Hepatocyte (in vitro differentiated cells): ENCODE measurements at regions not wholly inside any gene's neighbourhood (a gene's known extent, or its start where the extent isn't known, plus 50 kb on each side); places are given as distances from the start of the nearest gene placed in this dataset.

Experiments used
- DNase-seq: peaks from one replicate; pipeline ENCODE4 v3.0.0-alpha.2; 2016; ENCODE audit warnings: low spot score
- H2AFZ ChIP-seq: fragments of 200-600 bp; sonication (generic); 2 replicates; pipeline ENCODE4 v1.6.0; 2016; ENCODE audit warnings: antibody characterized with exemption, mild to moderate bottlenecking
- H3K27ac ChIP-seq: fragments of 200-600 bp; sonication (generic); 2 replicates; pipeline ENCODE4 v1.5.1; 2016; ENCODE audit warnings: mild to moderate bottlenecking
- H3K27me3 ChIP-seq: fragments of 200-600 bp; sonication (generic); 2 replicates; pipeline ENCODE4 v1.6.1; 2016
- H3K36me3 ChIP-seq: fragments of 200-600 bp; sonication (generic); replicated peaks from 2 replicates; pipeline ENCODE4 v1.5.1; 2016; ENCODE audit warnings: low read depth; ENCODE audit not compliant: insufficient read depth
- H3K4me1 ChIP-seq: fragments of 200-600 bp; sonication (generic); 2 replicates; pipeline ENCODE4 v1.5.1; 2016; ENCODE audit warnings: mild to moderate bottlenecking, moderate library complexity; ENCODE audit not compliant: insufficient read depth
- H3K4me2 ChIP-seq: fragments of 200-600 bp; sonication (generic); 2 replicates; pipeline ENCODE4 v1.6.0; 2016
- H3K4me3 ChIP-seq: fragments of 200-600 bp; sonication (generic); 2 replicates; pipeline ENCODE4 v1.5.1; 2016; ENCODE audit warnings: mild to moderate bottlenecking
- H3K79me2 ChIP-seq: fragments of 200-600 bp; sonication (generic); 2 replicates; pipeline ENCODE4 v1.6.0; 2017; ENCODE audit warnings: mild to moderate bottlenecking
- H3K9me2 ChIP-seq: fragments of 200-600 bp; sonication (generic); replicated peaks from 2 replicates; pipeline ENCODE4 v1.6.0; 2017; ENCODE audit warnings: mild to moderate bottlenecking; ENCODE audit not compliant: insufficient read depth
- H3K9me3 ChIP-seq: fragments of 200-600 bp; sonication (generic); 2 replicates; pipeline ENCODE4 v1.5.1; 2016; ENCODE audit warnings: low read depth, mild to moderate bottlenecking
- H4K20me1 ChIP-seq: fragments of 200-600 bp; sonication (generic); 2 replicates; pipeline ENCODE4 v1.6.0; 2016; ENCODE audit warnings: mild to moderate bottlenecking; ENCODE audit not compliant: insufficient read depth, poor library complexity, severe bottlenecking
- CTCF ChIP-seq: fragments of 200-600 bp; sonication (generic); IDR thresholded peaks from 2 replicates; pipeline ENCODE4 v1.5.1; 2016; ENCODE audit warnings: antibody characterized with exemption, mild to moderate bottlenecking; ENCODE audit not compliant: poor library complexity
- EZH2 ChIP-seq: fragments of 200-600 bp; sonication (generic); IDR thresholded peaks from 2 replicates; pipeline ENCODE4 v1.6.1; 2016; ENCODE audit warnings: antibody characterized with exemption, mild to moderate bottlenecking, borderline replicate concordance
- EZH2phosphoT487 ChIP-seq: fragments of 200-600 bp; sonication (generic); IDR thresholded peaks from one replicate; pipeline ENCODE4 v1.6.1; 2018; ENCODE audit warnings: antibody characterized with exemption, mild to moderate bottlenecking, low read depth, moderate library complexity; ENCODE audit not compliant: unreplicated experiment, severe bottlenecking
- WGBS: methylation state at CpG from one replicate; pipeline ENCODE4 v1.1.6; 2016; ENCODE audit warnings: low lambda C conversion rate; ENCODE audit errors: missing lambda C conversion rate; 5-methylcytosine and 5-hydroxymethylcytosine counted together

GRCh38 chr4:20356565-20356964 lies 104.9 kb downstream of the SLIT2 start:
- no peak overlapping the region for H3K4me3 ChIP-seq
- H3K27ac ChIP-seq, result no peak overlapping the region
- H3K4me2 ChIP-seq, result no peak overlapping the region
- no peaks in the 10 kb centered on the region for H3K9me3 ChIP-seq
- no peaks in the 10 kb centered on the region for H3K9me2 ChIP-seq
- H2AFZ ChIP-seq, result no peak overlapping the region
- no peak for DNase-seq
- WGBS, result 66% methylated on average over 3 of the region's 3 CpGs
- TF ChIP-seq EZH2, result no peak
- TF ChIP-seq CTCF, result no peak
- TF ChIP-seq EZH2phosphoT487, result no peak
- no peaks in the 10 kb centered on the region for H3K36me3 ChIP-seq
- no peaks in the 10 kb centered on the region for H4K20me1 ChIP-seq
- no peaks in the 10 kb centered on the region for H3K27me3 ChIP-seq
- no peaks in the 10 kb centered on the region for H3K79me2 ChIP-seq
- H3K4me1 ChIP-seq, result no peaks in the 10 kb centered on the region

GRCh38 chr4:20358110-20358509 lies 106.4 kb downstream of the SLIT2 start:
- no peak for DNase-seq
- WGBS, result 97% methylated on average over 8 of the region's 8 CpGs
- H3K27ac ChIP-seq, result no peak overlapping the region
- H3K9me2 ChIP-seq, result no peaks in the 10 kb centered on the region
- H4K20me1 ChIP-seq, result no peaks in the 10 kb centered on the region
- H3K4me2 ChIP-seq, result no peak overlapping the region
- TF ChIP-seq EZH2, result no peak
- no peak for TF ChIP-seq EZH2phosphoT487
- no peak for TF ChIP-seq CTCF
- no peaks in the 10 kb centered on the region for H3K4me1 ChIP-seq
- H2AFZ ChIP-seq, result no peak overlapping the region
- H3K9me3 ChIP-seq, result no peaks in the 10 kb centered on the region
- H3K27me3 ChIP-seq, result no peaks in the 10 kb centered on the region
- H3K36me3 ChIP-seq, result no peaks in the 10 kb centered on the region
- H3K4me3 ChIP-seq, result no peak overlapping the region
- no peaks in the 10 kb centered on the region for H3K79me2 ChIP-seq

- WGBS, result 100% methylated on average over 1 of the region's 1 CpG
- no peaks in the 10 kb centered on the region for H3K79me2 ChIP-seq
- no peak for DNase-seq
- no peaks in the 10 kb centered on the region for H3K36me3 ChIP-seq
- no peak overlapping the region for H3K27ac ChIP-seq
- H4K20me1 ChIP-seq, result no peaks in the 10 kb centered on the region
- no peak overlapping the region for H3K4me2 ChIP-seq
- H3K9me3 ChIP-seq, result no peaks in the 10 kb centered on the region
- H3K4me3 ChIP-seq, result no peak overlapping the region
- no peak overlapping the region for H2AFZ ChIP-seq
- H3K4me1 ChIP-seq, result no peaks in the 10 kb centered on the region
- H3K27me3 ChIP-seq, result no peaks in the 10 kb centered on the region
- TF ChIP-seq EZH2phosphoT487, result no peak
- H3K9me2 ChIP-seq, result no peaks in the 10 kb centered on the region
These were observed 108.0 kb downstream of the SLIT2 start for GRCh38 chr4:20359692-20360091.

GRCh38 chr4:20362148-20362547 lies 110.4 kb downstream of the SLIT2 start:
- no peak overlapping the region for H2AFZ ChIP-seq
- no peaks in the 10 kb centered on the region for H3K36me3 ChIP-seq

More at GRCh38 chr4:20362148-20362547, 110.4 kb downstream of the SLIT2 start:
- Histone ChIP-seq H3K4me2 (no peak overlapping the region), H3K27me3 (no peaks in the 10 kb centered on the region), H3K79me2 (no peaks in the 10 kb centered on the region), H4K20me1 (no peaks in the 10 kb centered on the region), H3K4me3 (no peak overlapping the region), H3K9me3 (no peaks in the 10 kb centered on the region), H3K4me1 (no peaks in the 10 kb centered on the region), H3K27ac (no peak overlapping the region), H3K9me2 (no peaks in the 10 kb centered on the region)
- TF ChIP-seq EZH2 (no peak), CTCF (no peak), EZH2phosphoT487 (no peak)
- 88% methylated on average over 3 of the region's 3 CpGs for WGBS
- DNase-seq, result no peak
